ENCODE measurements at regions not wholly inside any gene's neighbourhood (a gene's known extent, or its start where the extent isn't known, plus 50 kb on each side); places are given as distances from the start of the nearest gene placed in this dataset.

DNA sequence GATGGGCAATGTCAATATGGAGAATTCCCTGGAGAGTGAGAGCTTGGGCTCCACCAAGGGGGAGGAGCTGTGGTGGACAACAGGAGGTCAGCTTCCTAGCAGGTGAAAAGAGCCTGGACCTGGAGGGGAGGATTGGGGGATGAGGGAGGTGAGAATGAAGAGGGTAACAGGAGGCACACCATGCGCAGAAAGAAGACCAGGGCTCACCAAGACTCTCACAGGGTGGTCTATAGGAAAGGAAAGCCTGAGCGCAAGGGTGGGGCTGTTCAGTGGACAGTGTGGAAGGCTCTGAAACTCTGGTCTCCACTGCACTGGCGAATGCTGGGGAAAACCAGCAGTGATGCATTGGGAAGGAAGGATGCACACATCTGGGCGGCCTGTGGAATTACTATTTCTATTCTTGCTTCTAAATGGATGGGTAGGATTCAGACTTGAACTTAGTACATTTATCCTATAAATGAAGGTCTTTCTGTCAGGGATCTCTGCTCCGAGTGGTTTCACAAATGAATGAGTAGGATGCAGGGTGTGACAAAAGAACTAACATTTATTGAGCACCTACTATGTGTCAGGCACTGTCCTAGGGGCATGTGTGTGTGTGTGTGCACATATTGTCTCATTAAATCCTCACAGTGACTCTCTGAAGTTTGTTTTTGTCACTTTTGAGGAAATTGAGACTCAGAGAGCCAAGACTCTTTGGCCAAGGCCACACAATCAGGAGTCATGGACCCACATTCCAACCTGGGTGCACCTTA, 152.7 kb downstream of the CD83 start:
- Histone ChIP-seq H3K9me3 (replicated peaks) (no peaks in the 10 kb centered on the region), H3K36me3 (no peaks in the 10 kb centered on the region), H3K27me3 (ENCODE audit: low read depth) (no peaks in the 10 kb centered on the region), H3K4me1 (peaks cover 9% of the 10 kb centered on the region), H3K4me3 (no peak overlapping the region), H3K27ac (replicated peaks) (no peak overlapping the region)
- TF ChIP-seq, protein P1, sequence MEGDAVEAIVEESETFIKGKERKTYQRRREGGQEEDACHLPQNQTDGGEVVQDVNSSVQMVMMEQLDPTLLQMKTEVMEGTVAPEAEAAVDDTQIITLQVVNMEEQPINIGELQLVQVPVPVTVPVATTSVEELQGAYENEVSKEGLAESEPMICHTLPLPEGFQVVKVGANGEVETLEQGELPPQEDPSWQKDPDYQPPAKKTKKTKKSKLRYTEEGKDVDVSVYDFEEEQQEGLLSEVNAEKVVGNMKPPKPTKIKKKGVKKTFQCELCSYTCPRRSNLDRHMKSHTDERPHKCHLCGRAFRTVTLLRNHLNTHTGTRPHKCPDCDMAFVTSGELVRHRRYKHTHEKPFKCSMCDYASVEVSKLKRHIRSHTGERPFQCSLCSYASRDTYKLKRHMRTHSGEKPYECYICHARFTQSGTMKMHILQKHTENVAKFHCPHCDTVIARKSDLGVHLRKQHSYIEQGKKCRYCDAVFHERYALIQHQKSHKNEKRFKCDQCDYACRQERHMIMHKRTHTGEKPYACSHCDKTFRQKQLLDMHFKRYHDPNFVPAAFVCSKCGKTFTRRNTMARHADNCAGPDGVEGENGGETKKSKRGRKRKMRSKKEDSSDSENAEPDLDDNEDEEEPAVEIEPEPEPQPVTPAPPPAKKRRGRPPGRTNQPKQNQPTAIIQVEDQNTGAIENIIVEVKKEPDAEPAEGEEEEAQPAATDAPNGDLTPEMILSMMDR (IDR thresholded peaks at IDR 0.05; ENCODE audit: borderline replicate concordance) = no peak
- intact Hi-C loops (cut with micrococcal nuclease) = no loop called here
- no peak for DNase-seq

DNA sequence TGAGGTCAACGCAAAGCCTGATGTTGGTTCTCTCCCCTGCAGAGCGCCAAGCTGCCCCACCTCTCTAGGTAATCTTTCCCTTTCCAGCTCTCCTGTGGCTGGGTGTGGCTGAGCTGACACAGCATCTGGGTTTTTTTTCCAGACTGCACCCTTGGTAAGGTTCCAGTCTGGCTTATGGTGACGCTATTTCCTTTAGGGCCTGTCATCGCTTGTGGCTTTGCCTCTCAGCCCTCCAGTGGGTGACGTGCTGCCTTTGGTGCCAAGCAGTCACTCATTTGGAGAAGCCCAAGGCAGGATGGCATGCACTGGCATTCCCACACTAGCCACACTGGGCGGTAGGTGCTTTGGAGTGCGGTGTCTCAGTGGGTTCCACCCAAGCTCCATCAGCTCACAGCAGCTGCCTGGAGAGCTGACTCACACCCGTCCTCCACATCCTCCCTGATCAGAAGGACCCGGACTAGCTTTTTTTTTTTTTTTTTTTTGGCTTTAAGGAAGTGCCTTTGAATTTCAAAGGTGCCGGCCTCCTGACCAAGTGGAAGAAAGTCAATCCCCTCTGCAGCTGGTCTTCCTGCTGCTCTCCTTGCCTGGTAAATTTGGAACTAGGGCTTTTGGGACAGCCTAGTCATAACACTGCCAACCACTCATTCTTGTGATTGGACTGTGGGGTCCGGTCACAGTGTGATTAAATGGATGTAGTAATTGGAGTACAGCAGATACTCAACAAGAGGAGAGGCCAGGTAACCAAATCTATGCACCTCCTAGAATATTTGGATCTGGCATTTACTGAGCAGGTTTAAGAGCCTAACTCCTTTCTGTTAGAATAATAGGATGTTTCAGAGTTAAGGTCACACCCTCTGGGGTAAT, 153.6 kb downstream of the CD83 start:
- Histone ChIP-seq H3K27me3 (ENCODE audit: low read depth) (no peaks in the 10 kb centered on the region), H3K4me3 (no peak overlapping the region), H3K9me3 (replicated peaks) (no peaks in the 10 kb centered on the region), H3K4me1 (peaks cover 18% of the 10 kb centered on the region), H3K27ac (replicated peaks) (no peak overlapping the region), H3K36me3 (no peaks in the 10 kb centered on the region)
- intact Hi-C loops (cut with micrococcal nuclease) = no loop called here
- TF ChIP-seq, protein P1 (IDR thresholded peaks at IDR 0.05; ENCODE audit: borderline replicate concordance) = no peak
- DNase-seq = no peak

DNA sequence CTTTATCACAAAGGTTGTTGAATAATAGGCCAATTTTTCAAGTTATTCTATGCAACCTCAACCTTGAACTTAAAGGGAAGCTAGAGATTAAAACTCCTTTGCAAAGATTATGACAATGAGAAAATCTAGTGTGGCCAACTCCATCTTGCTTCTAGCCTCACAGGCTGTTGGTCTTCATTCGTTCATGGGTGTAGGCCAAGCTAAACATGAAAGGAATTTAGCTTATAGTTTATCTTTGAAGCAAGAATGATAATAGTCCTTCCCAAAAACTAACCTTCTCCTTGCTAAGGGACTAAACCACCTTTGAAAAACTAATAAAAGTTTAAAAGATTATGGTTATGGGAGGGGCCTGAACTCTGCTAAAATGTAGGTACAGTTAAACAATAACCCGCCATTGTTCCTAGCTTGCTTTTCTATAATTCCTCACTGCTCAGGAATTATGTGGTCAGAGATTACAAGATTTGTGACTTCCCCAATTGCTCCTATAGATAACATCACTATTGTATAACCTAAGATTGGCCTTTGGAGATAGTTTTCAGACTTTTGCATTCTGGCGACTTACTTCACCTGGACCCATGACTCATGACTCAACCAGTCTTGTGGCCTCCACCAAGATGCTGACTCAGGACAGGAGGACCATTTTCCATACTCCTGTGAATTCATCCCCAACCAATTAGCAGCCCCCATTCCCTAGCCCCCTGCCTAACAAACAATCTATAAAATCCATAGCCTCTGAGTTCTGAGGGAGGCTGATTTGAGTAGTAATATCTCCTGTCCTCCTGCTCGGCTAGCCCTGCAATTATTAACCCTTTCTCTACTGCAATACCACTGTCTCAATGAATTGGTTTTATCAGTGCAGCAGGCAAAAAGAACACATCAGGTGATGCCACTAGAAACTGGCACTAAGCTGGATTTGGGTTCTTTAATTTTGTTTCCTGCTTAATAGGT, 154.5 kb downstream of the CD83 start:
- TF ChIP-seq, protein P1 (IDR thresholded peaks at IDR 0.05; ENCODE audit: borderline replicate concordance) = no peak
- intact Hi-C loops (cut with micrococcal nuclease) = no loop called here
- no peak for DNase-seq
- Histone ChIP-seq H3K4me3 (no peak overlapping the region), H3K4me1 (peaks cover 24% of the 10 kb centered on the region), H3K27me3 (ENCODE audit: low read depth) (no peaks in the 10 kb centered on the region), H3K36me3 (no peaks in the 10 kb centered on the region), H3K9me3 (replicated peaks) (no peaks in the 10 kb centered on the region), H3K27ac (replicated peaks) (no peak overlapping the region)

DNA sequence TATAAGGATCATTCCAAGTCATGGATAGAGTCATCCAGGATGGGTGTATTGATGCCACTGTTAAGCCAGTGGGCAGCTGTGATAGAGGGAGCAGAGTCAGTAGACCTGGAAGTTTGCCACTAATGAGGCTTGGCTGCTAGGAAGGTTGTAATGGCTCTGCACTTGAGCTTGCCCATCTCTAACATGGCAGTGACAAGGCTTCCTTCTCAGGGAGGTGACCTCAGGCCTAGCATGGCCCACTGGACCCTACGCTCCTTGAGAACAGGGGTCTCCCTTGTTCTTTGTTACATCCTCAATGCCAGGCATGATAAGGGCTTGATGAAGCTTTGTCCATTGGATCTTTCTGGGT, 155.1 kb downstream of the CD83 start:
- intact Hi-C loops (cut with micrococcal nuclease) = no loop called here
- no peaks in the 10 kb centered on the region for H3K27me3 ChIP-seq (ENCODE audit: low read depth)
- DNase-seq = no peak
- no peaks in the 10 kb centered on the region for H3K36me3 ChIP-seq
- no peaks in the 10 kb centered on the region for H3K9me3 ChIP-seq (replicated peaks)
- H3K27ac ChIP-seq (replicated peaks) = no peak overlapping the region
- H3K4me3 ChIP-seq = no peak overlapping the region
- H3K4me1 ChIP-seq = peaks cover 24% of the 10 kb centered on the region
- TF ChIP-seq, protein P1 (IDR thresholded peaks at IDR 0.05; ENCODE audit: borderline replicate concordance) = no peak

DNA sequence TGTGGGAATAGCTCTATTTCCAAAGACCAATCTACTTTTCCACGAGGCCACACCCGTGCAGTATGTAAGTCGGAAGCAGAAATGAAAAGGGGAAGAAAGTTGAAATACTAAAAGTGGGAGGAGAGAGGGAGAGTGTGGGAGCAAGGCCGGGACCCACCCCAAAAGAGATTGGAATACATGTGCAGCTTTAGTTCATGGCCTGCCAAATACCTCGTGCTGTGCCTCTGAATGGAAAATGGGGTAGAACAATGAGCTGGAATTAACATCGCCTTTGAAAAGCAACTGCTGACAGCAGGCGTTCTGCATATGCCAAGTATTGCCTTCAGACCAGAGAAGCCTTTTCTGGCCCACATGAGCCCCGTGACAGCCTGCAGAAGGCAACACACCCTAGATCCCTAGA, 155.6 kb downstream of the CD83 start:
- Histone ChIP-seq H3K27me3 (ENCODE audit: low read depth) (no peaks in the 10 kb centered on the region), H3K27ac (replicated peaks) (no peak overlapping the region), H3K4me3 (no peak overlapping the region), H3K4me1 (peaks cover 24% of the 10 kb centered on the region), H3K9me3 (replicated peaks) (no peaks in the 10 kb centered on the region), H3K36me3 (no peaks in the 10 kb centered on the region)
- intact Hi-C loops (cut with micrococcal nuclease) = no loop called here
- TF ChIP-seq, protein P1 (IDR thresholded peaks at IDR 0.05; ENCODE audit: borderline replicate concordance) = no peak
- no peak for DNase-seq
